WI38 (cell line): ENCODE measurements at regions not wholly inside any gene's neighbourhood (a gene's known extent, or its start where the extent isn't known, plus 50 kb on each side); places are given as distances from the start of the nearest gene placed in this dataset.

Source experiments
- H3K4me3 ChIP-seq: 2 replicates; pipeline ENCODE4 v1.5.1; 2011; ENCODE audit warnings: low read depth, mild to moderate bottlenecking, control low read depth, low read length
- TF ChIP-seq, protein P1 (sequence below): IDR thresholded peaks from 2 replicates; pipeline ENCODE4 v1.5.1; 2012; ENCODE audit warnings: low read depth, mild to moderate bottlenecking, control low read depth, low read length

DNA sequence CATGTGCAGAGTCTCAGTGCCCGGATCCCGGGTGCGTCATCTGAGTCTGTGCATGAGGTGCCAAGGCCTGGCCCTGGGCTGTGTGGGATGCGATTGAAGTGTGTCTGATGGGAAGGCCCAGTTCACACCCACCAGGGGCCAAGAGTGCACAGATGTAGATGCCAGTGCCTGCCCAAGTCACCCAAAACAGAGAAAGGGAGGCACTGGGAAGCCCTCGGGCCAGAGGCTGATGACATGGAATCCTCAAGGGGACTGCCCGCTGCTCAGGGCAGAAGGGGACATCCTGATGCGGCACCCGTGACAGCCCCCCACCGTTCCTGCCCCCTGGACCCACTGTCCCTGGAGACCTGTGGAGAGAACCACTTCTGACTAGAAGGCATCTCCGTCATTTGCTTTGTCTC is 72.2 kb upstream of the ZNF479 start:
- H3K4me3 ChIP-seq: no peak overlapping the region
- TF ChIP-seq, protein P1, sequence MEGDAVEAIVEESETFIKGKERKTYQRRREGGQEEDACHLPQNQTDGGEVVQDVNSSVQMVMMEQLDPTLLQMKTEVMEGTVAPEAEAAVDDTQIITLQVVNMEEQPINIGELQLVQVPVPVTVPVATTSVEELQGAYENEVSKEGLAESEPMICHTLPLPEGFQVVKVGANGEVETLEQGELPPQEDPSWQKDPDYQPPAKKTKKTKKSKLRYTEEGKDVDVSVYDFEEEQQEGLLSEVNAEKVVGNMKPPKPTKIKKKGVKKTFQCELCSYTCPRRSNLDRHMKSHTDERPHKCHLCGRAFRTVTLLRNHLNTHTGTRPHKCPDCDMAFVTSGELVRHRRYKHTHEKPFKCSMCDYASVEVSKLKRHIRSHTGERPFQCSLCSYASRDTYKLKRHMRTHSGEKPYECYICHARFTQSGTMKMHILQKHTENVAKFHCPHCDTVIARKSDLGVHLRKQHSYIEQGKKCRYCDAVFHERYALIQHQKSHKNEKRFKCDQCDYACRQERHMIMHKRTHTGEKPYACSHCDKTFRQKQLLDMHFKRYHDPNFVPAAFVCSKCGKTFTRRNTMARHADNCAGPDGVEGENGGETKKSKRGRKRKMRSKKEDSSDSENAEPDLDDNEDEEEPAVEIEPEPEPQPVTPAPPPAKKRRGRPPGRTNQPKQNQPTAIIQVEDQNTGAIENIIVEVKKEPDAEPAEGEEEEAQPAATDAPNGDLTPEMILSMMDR: no peak

GRCh38 chr7:57205000-57205399 is 72.8 kb upstream of the ZNF479 start:
- no peak overlapping the region for H3K4me3 ChIP-seq
- TF ChIP-seq, protein P1: no peak

GRCh38 chr7:57207836-57208235 is 75.6 kb upstream of the ZNF479 start:
- TF ChIP-seq, protein P1: no peak
- no peak overlapping the region for H3K4me3 ChIP-seq

- no peak overlapping the region for H3K4me3 ChIP-seq
- TF ChIP-seq, protein P1: no peak
Measured at GRCh38 chr7:57210212-57210611, 78.0 kb upstream of the ZNF479 start.

GRCh38 chr7:57210871-57211270 is 78.6 kb upstream of the ZNF479 start:
- H3K4me3 ChIP-seq: no peak overlapping the region
- TF ChIP-seq, protein P1: no peak

DNA sequence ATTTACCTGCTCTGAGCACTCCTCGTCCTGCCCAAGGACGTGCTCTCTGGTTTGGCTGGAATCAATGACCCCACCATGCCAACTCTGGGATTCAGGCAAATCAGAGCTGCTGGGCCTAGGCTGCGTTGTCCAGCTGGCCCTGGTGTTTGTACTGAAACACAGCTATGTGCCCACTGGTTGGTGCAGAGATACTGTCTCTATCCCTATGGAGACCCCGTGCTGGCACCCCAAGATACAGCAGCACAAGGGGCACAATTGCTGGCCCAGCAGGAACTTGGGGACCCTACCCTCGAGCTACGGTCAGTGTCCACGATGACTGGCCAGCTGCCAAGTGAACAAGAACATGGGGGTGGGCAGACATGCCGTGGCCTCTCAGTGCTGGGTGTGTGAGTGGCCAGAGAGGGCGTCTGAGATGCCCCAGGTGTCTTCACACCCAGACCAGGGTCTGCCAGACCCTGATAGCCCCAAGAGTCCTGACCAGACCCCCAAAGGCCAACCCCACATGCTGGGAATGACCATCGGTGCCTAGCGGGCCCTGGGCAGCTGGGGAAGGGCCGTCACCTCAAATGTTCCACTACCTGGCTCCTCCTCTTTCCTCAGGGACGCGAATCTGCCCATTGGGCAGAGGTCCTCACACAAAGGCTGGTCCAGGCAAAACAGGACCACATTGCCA is 79.3 kb upstream of the ZNF479 start:
- H3K4me3 ChIP-seq: no peak overlapping the region
- TF ChIP-seq, protein P1: no peak

GRCh38 chr7:57215423-57215822 is 83.2 kb upstream of the ZNF479 start:
- TF ChIP-seq, protein P1: no peak

More at GRCh38 chr7:57215423-57215822, 83.2 kb upstream of the ZNF479 start:
- no peak overlapping the region for H3K4me3 ChIP-seq
